ENCODE measurements at regions not wholly inside any gene's neighbourhood (a gene's known extent, or its start where the extent isn't known, plus 50 kb on each side); places are given as distances from the start of the nearest gene placed in this dataset.

GRCh38 chr4:132662456-132662855 is 486.6 kb upstream of the PCDH10 start:
- Histone ChIP-seq H3K27me3 (ENCODE audit: insufficient read depth, poor library complexity, severe bottlenecking) (no peaks in the 10 kb centered on the region), H3K27ac (replicated peaks) (no peak overlapping the region), H3K4me3 (replicated peaks; ENCODE audit: insufficient read depth, low read length) (no peak overlapping the region)
- DNase-seq (ENCODE audit: low read depth in 1 of 2, low spot score in 1 of 2): no peak
- TF ChIP-seq POLR2AphosphoS5 (IDR thresholded peaks at IDR 0.05; ENCODE audit: low read depth): no peak

DNA sequence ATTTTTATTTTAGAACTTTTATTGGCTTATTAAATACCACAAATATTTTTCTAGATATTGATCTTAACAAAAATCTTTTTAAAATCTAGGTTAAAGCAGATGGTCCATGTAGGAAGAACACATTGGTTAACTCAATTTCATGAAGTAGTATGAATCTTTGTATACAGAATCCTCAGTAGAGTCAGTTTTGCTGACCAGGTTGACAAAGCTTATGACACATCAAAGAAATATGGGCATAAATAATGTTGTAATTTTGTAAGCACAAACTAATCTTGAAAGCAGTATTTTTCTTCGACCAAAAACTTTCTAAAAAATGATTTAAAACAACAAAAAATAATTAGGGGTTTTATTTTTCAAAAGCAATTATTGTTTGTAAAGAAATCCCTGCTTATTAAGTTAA is 479.3 kb upstream of the PCDH10 start:
- no peak overlapping the region for H3K27ac ChIP-seq (replicated peaks)
- TF ChIP-seq GABPA (IDR thresholded peaks at IDR 0.05; ENCODE audit: low read depth) (no peak), SPI1 (IDR thresholded peaks at IDR 0.05; ENCODE audit: borderline replicate concordance, low read depth) (no peak), CTCF (IDR thresholded peaks at IDR 0.05; ENCODE audit: insufficient read depth, low read length) (no peak), POLR2AphosphoS5 (IDR thresholded peaks at IDR 0.05; ENCODE audit: low read depth) (no peak)
- TF ChIP-seq, protein P1, sequence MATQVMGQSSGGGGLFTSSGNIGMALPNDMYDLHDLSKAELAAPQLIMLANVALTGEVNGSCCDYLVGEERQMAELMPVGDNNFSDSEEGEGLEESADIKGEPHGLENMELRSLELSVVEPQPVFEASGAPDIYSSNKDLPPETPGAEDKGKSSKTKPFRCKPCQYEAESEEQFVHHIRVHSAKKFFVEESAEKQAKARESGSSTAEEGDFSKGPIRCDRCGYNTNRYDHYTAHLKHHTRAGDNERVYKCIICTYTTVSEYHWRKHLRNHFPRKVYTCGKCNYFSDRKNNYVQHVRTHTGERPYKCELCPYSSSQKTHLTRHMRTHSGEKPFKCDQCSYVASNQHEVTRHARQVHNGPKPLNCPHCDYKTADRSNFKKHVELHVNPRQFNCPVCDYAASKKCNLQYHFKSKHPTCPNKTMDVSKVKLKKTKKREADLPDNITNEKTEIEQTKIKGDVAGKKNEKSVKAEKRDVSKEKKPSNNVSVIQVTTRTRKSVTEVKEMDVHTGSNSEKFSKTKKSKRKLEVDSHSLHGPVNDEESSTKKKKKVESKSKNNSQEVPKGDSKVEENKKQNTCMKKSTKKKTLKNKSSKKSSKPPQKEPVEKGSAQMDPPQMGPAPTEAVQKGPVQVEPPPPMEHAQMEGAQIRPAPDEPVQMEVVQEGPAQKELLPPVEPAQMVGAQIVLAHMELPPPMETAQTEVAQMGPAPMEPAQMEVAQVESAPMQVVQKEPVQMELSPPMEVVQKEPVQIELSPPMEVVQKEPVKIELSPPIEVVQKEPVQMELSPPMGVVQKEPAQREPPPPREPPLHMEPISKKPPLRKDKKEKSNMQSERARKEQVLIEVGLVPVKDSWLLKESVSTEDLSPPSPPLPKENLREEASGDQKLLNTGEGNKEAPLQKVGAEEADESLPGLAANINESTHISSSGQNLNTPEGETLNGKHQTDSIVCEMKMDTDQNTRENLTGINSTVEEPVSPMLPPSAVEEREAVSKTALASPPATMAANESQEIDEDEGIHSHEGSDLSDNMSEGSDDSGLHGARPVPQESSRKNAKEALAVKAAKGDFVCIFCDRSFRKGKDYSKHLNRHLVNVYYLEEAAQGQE (IDR thresholded peaks at IDR 0.05; ENCODE audit: insufficient replicate concordance, low read depth): no peak
- no peaks in the 10 kb centered on the region for H3K27me3 ChIP-seq (ENCODE audit: insufficient read depth, poor library complexity, severe bottlenecking)
- no peak overlapping the region for H3K4me3 ChIP-seq (replicated peaks; ENCODE audit: insufficient read depth, low read length)
- no peak for DNase-seq (ENCODE audit: low read depth in 1 of 2, low spot score in 1 of 2)

- H3K27ac ChIP-seq (replicated peaks): no peak overlapping the region
- H3K27me3 ChIP-seq (ENCODE audit: insufficient read depth, poor library complexity, severe bottlenecking): no peaks in the 10 kb centered on the region
- H3K4me3 ChIP-seq (replicated peaks; ENCODE audit: insufficient read depth, low read length): no peak overlapping the region
- no peak for TF ChIP-seq CTCF (IDR thresholded peaks at IDR 0.05; ENCODE audit: insufficient read depth, low read length)
- TF ChIP-seq, protein P1 (IDR thresholded peaks at IDR 0.05; ENCODE audit: insufficient replicate concordance, low read depth): no peak
- no peak for TF ChIP-seq SPI1 (IDR thresholded peaks at IDR 0.05; ENCODE audit: borderline replicate concordance, low read depth)
- TF ChIP-seq POLR2AphosphoS5 (IDR thresholded peaks at IDR 0.05; ENCODE audit: low read depth): no peak
- TF ChIP-seq GABPA (IDR thresholded peaks at IDR 0.05; ENCODE audit: low read depth): no peak
- no peak for DNase-seq (ENCODE audit: low read depth in 1 of 2, low spot score in 1 of 2)
These were observed 478.5 kb upstream of the PCDH10 start for GRCh38 chr4:132670557-132670956.

GRCh38 chr4:132683957-132684356 is 465.1 kb upstream of the PCDH10 start:
- Histone ChIP-seq H3K27me3 (ENCODE audit: insufficient read depth, poor library complexity, severe bottlenecking) (no peaks in the 10 kb centered on the region), H3K27ac (replicated peaks) (no peak overlapping the region), H3K4me3 (replicated peaks; ENCODE audit: insufficient read depth, low read length) (no peak overlapping the region)
- DNase-seq (ENCODE audit: low read depth in 1 of 2, low spot score in 1 of 2): no peak
- TF ChIP-seq CTCF (IDR thresholded peaks at IDR 0.05; ENCODE audit: insufficient read depth, low read length): no peak
- TF ChIP-seq, protein P1 (IDR thresholded peaks at IDR 0.05; ENCODE audit: insufficient replicate concordance, low read depth): no peak
- TF ChIP-seq POLR2AphosphoS5 (IDR thresholded peaks at IDR 0.05; ENCODE audit: low read depth): no peak
- TF ChIP-seq GABPA (IDR thresholded peaks at IDR 0.05; ENCODE audit: low read depth): no peak
- TF ChIP-seq SPI1 (IDR thresholded peaks at IDR 0.05; ENCODE audit: borderline replicate concordance, low read depth): no peak
